Activated naive CD8-positive, alpha-beta T cell treated with anti-CD3 and anti-CD28 coated beads, Interleukin-2, amount 50 U/mL, for 24 hours (primary cell): ENCODE measurements at regions not wholly inside any gene's neighbourhood (a gene's known extent, or its start where the extent isn't known, plus 50 kb on each side); places are given as distances from the start of the nearest gene placed in this dataset.

Experiments
- ATAC-seq: fragments of 150-1000 bp; cut with Tn5 transposase; one replicate; pipeline ENCODE4 v1.10.0; 2021
- DNase-seq: peaks from one replicate; pipeline ENCODE4 v3.0.0; 2021
- H3K27ac Mint-ChIP-seq: one replicate; pipeline ENCODE4 v1.8.0; 2021; ENCODE audit warnings: mild to moderate bottlenecking, mixed read lengths
- H3K27me3 Mint-ChIP-seq: one replicate; pipeline ENCODE4 v1.8.0; 2021; ENCODE audit warnings: mixed read lengths
- H3K36me3 Mint-ChIP-seq: one replicate; pipeline ENCODE4 v1.8.0; 2021; ENCODE audit warnings: low read depth, mixed read lengths
- H3K4me1 Mint-ChIP-seq: one replicate; pipeline ENCODE4 v1.8.0; 2021; ENCODE audit warnings: mixed read lengths
- H3K4me3 Mint-ChIP-seq: one replicate; pipeline ENCODE4 v1.8.0; 2021; ENCODE audit warnings: mild to moderate bottlenecking, moderate library complexity, mixed read lengths
- H3K9me3 Mint-ChIP-seq: one replicate; pipeline ENCODE4 v1.8.0; 2021; ENCODE audit warnings: mixed read lengths

DNA sequence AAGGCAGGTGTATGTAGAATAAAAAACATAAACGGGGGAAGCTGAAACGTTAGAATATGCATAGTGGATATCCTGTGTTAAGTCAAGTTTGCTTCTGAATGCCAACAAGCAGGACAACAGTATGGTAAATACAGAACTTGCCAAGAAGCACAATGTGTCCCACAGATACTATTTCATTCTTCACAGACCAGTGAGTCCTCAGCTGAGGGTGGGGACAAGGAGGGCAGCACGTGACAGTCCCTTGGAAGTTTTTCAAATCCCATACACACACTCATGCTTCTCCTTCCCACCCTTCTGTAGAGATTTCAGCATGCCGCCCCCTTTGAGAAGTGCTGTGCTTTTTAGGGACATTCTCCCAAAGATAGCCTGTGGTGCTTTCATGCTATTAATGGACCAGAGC lies 268.5 kb upstream of the ECI2 start:
- no peak for DNase-seq
- no peak for ATAC-seq
- no peaks in the 10 kb centered on the region for H3K9me3 Mint-ChIP-seq
- H3K4me3 Mint-ChIP-seq, result no peak overlapping the region
- peaks cover 4% of the 10 kb centered on the region for H3K4me1 Mint-ChIP-seq
- peaks cover 20% of the 10 kb centered on the region for H3K27me3 Mint-ChIP-seq
- H3K27ac Mint-ChIP-seq, result no peak overlapping the region
- H3K36me3 Mint-ChIP-seq, result no peaks in the 10 kb centered on the region

DNA sequence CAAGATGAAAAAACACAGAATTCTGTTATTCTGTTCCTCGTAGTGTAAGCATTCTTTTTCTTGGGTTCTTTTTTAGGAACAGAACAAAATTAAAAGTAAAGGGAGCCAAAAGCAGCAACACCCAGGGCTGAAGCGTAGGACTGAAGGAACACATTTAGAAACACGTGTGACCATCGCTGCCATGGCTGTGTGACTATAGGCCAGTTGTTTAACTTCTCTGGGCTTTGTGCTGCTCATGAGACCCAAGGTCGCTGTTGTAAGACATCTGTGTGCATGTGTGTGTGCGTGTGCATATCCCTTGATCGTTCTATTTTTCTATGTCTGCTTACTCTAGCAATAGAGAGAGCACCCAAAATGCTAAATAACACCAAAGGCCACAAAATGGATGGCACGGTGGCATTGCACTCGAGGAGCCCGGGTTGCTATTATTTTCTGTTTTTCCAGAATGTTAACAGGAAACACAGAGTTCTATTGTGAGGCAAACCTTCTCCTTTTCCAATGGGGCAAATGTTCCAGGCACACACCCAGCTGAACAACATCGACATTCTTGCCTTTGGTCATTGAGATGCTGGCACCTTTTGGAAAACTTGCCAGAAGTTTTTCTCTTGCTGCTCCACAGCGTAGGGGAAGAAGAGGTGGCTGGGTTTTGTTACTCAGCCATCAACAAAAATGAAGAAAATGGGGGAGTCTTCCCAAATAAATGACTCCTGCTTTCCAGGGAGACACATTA lies 267.8 kb upstream of the ECI2 start:
- H3K27me3 Mint-ChIP-seq, result peaks cover 21% of the 10 kb centered on the region
- H3K36me3 Mint-ChIP-seq, result no peaks in the 10 kb centered on the region
- DNase-seq (no peak), ATAC-seq (no peak)
- H3K4me3 Mint-ChIP-seq, result no peak overlapping the region
- H3K9me3 Mint-ChIP-seq, result no peaks in the 10 kb centered on the region
- H3K4me1 Mint-ChIP-seq, result peaks cover 4% of the 10 kb centered on the region
- H3K27ac Mint-ChIP-seq, result no peak overlapping the region

DNA sequence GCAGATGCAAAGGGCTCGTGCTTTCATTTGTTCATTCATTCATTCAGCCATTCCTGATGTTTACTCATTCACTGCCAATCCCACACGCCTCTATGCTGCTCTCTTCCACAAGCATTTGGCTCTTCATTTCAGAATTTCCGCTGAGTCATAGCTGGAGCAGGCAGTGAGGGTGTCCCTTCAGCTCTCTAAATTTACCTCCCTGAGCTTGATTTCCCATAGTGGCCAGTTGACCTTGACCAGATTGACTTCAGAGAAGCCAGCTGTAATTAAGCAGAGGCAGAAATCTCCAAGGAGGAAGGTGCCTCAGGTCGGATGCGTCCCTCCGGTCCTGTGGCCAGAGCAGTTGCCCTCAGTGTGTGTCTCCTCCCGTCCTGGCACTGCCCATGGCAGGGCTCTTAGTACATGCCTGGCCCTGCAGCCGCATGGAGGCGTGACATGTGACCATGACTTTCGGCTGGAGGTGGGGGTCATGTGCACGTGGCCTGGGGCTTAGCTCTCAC lies 267.2 kb upstream of the ECI2 start:
- no peak overlapping the region for H3K27ac Mint-ChIP-seq
- DNase-seq, result no peak
- H3K4me1 Mint-ChIP-seq, result peaks cover 3% of the 10 kb centered on the region

DNA sequence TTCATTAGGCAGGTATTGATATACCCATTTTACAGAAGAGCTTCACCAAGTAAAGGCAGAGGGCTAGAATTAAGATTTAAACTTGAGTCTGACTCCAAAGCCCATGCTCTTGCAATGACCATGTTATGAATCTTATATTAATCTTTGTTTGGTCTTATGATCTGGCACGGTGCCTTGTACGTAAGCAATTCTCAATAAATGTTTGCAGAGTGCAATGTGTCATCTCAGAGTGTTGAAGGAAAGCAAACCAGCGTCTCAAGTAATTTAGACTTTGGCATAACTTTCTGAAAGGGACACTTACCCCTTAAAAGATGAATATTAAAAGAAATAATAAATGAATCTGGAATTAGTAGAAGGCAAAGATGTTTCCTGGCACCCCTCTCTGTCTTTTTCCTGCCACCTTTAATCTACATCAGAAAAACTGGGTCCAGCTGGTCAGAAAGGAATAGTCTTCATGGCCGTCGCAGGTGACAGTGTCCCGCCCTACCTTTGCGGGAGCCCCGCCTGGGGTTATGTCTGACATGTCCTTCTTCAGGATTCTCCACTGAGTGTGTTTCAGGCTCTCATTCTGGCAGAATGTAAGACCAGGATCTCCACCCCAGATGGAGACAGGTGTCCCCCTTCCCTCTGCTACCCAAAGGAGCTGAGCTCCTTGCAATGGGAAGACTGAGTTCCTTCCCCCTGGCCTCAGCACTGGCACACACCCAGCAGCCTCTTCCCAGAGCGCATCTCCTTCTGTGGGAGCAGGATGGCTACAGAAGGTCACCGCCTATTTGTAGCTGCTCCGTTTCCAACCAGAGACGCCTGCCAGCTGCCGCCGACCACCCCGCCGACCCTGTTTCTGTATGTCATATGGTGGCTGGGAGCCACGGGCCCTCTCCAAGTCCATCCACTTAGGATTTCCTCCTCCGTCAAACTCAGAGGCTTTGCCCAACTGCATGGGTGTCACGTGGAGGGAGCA lies 266.3 kb upstream of the ECI2 start:
- H3K27me3 Mint-ChIP-seq, result peaks cover 20% of the 10 kb centered on the region
- no peak for ATAC-seq

More for the DNA sequence above, 267.2 kb upstream of the ECI2 start:
- no peaks in the 10 kb centered on the region for H3K9me3 Mint-ChIP-seq
- no peaks in the 10 kb centered on the region for H3K36me3 Mint-ChIP-seq
- H3K4me3 Mint-ChIP-seq, result no peak overlapping the region
- ATAC-seq, result no peak
- peaks cover 20% of the 10 kb centered on the region for H3K27me3 Mint-ChIP-seq

DNA sequence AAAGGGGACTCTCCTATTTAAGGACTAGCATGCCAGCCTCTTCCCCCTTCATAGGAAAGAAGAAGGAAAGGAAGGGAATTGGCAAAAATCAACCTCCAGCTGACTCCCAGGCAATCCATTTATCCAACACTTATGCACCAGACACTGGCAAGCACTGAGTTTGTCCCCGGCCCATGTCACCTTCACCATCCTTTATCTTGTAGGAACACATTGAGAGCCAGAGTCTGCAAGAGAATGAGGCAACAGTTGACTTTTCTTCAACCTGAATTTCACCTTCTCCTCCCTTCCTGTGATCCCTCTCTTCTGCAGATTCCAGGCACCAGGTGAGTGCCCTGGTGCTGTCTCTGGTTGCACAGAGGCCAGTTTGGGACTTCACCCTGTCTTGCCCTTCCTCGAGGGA lies 264.3 kb upstream of the ECI2 start:
- DNase-seq (no peak), ATAC-seq (no peak)
- peaks cover 18% of the 10 kb centered on the region for H3K27me3 Mint-ChIP-seq
- no peaks in the 10 kb centered on the region for H3K9me3 Mint-ChIP-seq
- H3K4me3 Mint-ChIP-seq, result no peak overlapping the region
- H3K4me1 Mint-ChIP-seq, result no peaks in the 10 kb centered on the region
- no peak overlapping the region for H3K27ac Mint-ChIP-seq
- no peaks in the 10 kb centered on the region for H3K36me3 Mint-ChIP-seq

More for the DNA sequence above, 266.3 kb upstream of the ECI2 start:
- H3K4me3 Mint-ChIP-seq, result no peak overlapping the region
- DNase-seq, result no peak
- no peak overlapping the region for H3K27ac Mint-ChIP-seq
- no peaks in the 10 kb centered on the region for H3K4me1 Mint-ChIP-seq
- no peaks in the 10 kb centered on the region for H3K9me3 Mint-ChIP-seq
- H3K36me3 Mint-ChIP-seq, result no peaks in the 10 kb centered on the region

DNA sequence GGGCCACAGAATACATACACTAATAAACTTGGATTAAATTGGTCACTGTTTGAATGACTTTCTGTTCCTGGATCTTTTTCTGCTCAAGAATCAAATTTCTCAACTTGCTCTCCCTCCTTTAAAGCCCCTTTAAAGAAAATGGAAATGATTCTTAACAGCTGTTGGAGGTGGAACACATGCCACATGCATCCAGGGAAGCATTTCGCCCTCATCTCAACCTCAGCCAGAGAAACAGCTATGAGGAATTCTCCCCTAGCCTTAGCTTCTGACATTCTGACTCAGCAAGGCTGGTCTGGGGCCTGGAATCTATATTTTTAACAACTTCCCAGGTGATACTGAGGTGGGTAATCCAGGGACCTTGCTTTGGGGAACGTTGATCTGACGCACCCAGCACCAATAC lies 263.4 kb upstream of the ECI2 start:
- H3K4me1 Mint-ChIP-seq, result no peaks in the 10 kb centered on the region
- peaks cover 13% of the 10 kb centered on the region for H3K27me3 Mint-ChIP-seq
- H3K27ac Mint-ChIP-seq, result no peak overlapping the region
- no peaks in the 10 kb centered on the region for H3K9me3 Mint-ChIP-seq
- DNase-seq (no peak), ATAC-seq (no peak)
- H3K36me3 Mint-ChIP-seq, result no peaks in the 10 kb centered on the region
- H3K4me3 Mint-ChIP-seq, result no peak overlapping the region

DNA sequence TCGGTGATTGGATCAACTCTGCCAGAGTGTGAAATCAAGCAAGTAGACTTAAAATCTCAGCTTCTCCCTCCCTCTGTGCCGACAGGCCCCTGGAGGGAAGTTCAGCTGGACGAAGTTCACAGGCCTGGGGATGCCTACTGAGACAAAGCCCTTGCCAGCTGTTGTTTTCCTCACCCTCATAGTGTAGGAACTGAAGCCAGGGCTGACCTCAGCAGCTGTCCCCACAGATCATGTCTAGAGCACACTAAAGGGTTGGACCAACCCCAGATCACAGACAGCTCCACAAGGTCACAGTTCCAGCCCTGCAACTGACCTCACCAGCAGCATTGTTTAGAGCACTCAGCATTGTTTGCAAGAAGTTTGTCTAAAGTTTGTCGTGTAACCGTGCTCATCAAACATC lies 261.9 kb upstream of the ECI2 start:
- Mint-ChIP-seq H3K9me3 (no peaks in the 10 kb centered on the region), H3K36me3 (no peaks in the 10 kb centered on the region), H3K27ac (no peak overlapping the region), H3K4me1 (no peaks in the 10 kb centered on the region), H3K27me3 (peaks cover 12% of the 10 kb centered on the region), H3K4me3 (no peak overlapping the region)
- no peak for ATAC-seq
- DNase-seq, result no peak

DNA sequence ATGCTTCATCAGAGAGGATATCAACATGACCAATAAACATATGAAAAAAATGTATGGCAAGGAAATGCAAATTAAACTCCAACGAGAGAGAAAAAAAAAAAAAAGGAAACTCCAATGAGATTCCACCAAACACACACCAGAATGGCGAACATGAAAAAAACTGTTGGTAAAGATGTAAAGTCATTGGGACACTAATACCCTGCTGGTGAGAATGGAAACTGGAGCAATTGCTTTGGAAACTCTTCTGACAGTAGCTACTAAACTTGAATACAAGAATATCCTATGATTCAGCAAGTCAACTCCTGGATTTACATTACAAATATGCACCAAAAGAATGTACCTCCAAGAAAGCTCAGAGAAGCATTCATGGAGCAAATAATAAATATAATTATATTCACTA lies 260.7 kb upstream of the ECI2 start:
- H3K9me3 Mint-ChIP-seq, result no peaks in the 10 kb centered on the region
- no peak overlapping the region for H3K4me3 Mint-ChIP-seq
- DNase-seq (no peak), ATAC-seq (no peak)
- H3K27ac Mint-ChIP-seq, result no peak overlapping the region
- no peaks in the 10 kb centered on the region for H3K36me3 Mint-ChIP-seq
- H3K27me3 Mint-ChIP-seq, result peaks cover 12% of the 10 kb centered on the region
- no peaks in the 10 kb centered on the region for H3K4me1 Mint-ChIP-seq

DNA sequence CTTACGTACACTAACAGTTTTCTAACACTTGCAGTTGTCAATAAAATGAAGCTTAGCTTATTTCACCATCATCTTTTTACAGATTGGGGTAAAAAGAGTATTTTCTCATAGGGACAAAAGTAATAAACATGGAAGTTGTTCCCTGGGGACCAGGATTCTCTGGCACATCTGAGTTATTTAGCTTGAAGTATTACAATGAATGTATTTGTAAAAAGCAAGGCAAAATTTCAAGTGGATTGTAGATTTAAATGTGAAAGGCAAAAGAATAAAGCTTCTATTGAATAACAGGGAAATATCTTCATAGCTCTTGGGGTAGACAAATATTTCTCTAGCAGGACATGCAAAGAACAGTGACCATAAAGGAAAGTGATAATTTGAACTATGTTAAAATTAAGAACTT lies 260.0 kb upstream of the ECI2 start:
- ATAC-seq, result no peak
- no peak for DNase-seq
- Mint-ChIP-seq H3K9me3 (no peaks in the 10 kb centered on the region), H3K36me3 (no peaks in the 10 kb centered on the region), H3K4me3 (no peak overlapping the region), H3K4me1 (no peaks in the 10 kb centered on the region), H3K27me3 (peaks cover 11% of the 10 kb centered on the region), H3K27ac (no peak overlapping the region)

DNA sequence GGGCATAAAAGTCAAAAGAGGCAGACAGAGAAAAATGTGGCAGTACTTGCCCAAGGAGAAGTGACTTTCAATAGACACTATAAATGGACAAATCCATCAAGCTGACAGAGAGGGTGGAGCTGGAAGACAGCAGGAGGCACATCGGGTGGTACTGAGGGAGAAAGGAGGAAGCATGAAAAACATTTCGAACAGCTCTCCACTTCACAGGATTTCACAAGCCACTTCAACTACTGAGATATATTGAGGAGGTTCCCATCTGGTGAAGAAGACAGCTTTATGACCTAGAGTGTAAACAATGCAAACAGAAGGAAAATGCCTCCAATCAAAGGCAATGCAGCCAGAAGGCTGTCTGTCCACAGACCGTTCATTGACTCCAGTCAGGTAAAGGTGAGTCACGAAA lies 259.4 kb upstream of the ECI2 start:
- no peak for DNase-seq
- Mint-ChIP-seq H3K27ac (no peak overlapping the region), H3K4me1 (no peaks in the 10 kb centered on the region), H3K4me3 (no peak overlapping the region), H3K9me3 (no peaks in the 10 kb centered on the region), H3K36me3 (no peaks in the 10 kb centered on the region), H3K27me3 (peaks cover 11% of the 10 kb centered on the region)
- ATAC-seq, result no peak

DNA sequence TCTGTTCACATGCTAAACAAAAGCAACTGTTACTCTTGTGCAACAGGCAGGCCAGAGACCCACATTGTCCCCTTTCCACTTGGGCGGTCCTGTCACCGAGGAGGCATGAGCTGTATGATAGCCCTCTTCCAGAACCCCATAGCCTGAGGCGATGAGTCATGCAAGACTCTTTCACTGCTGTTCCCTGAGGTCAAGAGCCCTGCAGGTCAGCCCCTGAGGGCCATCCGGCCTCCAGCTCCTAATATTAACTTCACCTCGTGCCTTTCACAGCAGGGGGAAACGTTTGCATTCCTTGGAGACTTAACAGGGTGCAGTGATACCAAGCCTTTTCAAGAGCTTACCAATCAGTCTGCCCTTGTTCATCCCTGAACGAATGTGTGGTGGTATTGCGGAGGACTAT lies 253.3 kb upstream of the ECI2 start:
- Mint-ChIP-seq H3K9me3 (peaks cover 6% of the 10 kb centered on the region), H3K27me3 (peaks cover 8% of the 10 kb centered on the region), H3K4me3 (no peak overlapping the region), H3K27ac (no peak overlapping the region), H3K36me3 (no peaks in the 10 kb centered on the region), H3K4me1 (no peaks in the 10 kb centered on the region)
- no peak for DNase-seq
- ATAC-seq, result no peak

DNA sequence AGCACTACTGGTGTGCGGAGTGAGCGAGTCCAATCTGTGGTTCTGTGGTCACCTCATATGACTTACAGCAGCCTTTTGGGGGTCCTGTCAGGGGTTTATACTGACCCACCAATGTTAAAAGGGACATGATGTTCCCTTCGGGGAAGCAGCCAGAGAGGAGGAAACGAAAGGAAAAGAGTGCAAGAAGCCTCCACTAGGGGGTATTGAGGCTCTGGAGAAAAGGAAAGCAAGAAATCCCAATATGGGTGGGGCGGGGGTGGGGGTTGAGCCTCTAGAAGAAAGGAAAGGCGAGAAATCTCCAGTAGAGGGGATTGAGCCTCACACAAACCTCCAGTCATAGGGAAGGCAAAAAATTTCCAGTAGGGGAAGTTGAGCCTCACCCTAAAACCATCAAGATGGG lies 249.3 kb upstream of the ECI2 start:
- no peaks in the 10 kb centered on the region for H3K4me1 Mint-ChIP-seq
- no peak overlapping the region for H3K27ac Mint-ChIP-seq

DNA sequence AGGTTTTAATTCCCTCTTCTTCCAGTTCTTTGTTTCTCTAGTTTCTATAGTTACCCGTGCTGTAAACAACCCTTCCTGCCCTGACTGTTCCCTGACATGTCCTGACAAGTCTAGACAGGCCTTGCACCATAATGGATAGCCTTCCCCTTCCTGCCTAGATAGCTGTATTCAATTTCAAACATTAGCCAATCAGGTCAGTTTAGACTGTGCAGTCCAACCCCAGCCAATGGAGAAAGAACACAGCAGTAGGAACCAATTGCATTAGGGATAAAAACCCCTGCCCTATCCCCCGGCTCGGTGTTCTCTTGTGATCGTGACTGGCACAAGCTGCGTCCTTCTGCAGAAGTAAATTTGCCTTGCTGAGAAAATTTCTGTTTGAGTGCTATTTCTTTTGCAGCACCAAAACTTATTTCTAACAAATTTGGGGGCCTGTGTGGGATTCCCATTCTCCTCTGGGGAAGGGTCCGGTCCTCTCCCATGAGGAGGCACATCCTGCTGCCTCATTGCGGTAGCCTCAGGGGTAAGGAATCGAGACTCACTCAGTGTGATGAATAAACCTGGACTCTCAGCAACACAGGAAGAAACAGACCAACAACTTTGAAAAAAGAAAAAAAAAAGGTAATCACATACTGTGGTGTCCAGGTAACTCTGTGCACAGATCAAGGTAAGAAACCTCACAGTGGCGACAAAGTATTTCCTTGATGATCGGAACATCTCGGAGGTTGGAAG lies 248.7 kb upstream of the ECI2 start:
- H3K27me3 Mint-ChIP-seq, result peaks cover 4% of the 10 kb centered on the region
- H3K9me3 Mint-ChIP-seq, result peaks cover 13% of the 10 kb centered on the region
- no peaks in the 10 kb centered on the region for H3K36me3 Mint-ChIP-seq
- H3K27ac Mint-ChIP-seq, result no peak overlapping the region
- H3K4me3 Mint-ChIP-seq, result no peak overlapping the region
- no peak for DNase-seq
- no peak for ATAC-seq
- no peaks in the 10 kb centered on the region for H3K4me1 Mint-ChIP-seq

More for the DNA sequence above, 249.3 kb upstream of the ECI2 start:
- peaks cover 3% of the 10 kb centered on the region for H3K27me3 Mint-ChIP-seq
- H3K36me3 Mint-ChIP-seq, result no peaks in the 10 kb centered on the region
- peaks cover 13% of the 10 kb centered on the region for H3K9me3 Mint-ChIP-seq
- no peak for DNase-seq
- no peak overlapping the region for H3K4me3 Mint-ChIP-seq
- ATAC-seq, result no peak

DNA sequence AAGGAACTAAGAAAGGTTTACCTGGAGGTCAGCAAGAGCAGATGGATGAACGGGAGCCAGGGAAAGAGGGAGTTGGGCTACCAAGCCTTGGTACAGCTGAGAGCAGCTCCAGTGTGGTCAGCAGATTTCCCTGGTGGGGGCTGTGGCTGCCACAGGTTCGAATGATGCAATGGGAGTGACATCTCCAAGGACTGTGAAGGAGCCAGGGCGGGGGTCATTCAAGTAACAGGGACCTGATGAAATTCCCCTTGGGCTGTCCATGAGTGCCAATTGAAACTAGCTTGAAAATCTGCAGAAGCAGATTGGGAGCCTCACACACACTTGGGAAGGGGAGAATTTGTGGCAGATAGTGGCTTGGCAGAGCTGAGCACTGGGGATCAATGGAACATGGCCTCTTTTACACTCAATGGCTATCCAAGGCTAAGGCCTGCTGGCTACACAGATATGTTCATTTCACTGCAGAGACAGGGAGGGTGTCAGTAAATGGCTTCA lies 247.0 kb upstream of the ECI2 start:
- DNase-seq (no peak), ATAC-seq (no peak)
- Mint-ChIP-seq H3K27ac (no peak overlapping the region), H3K36me3 (no peaks in the 10 kb centered on the region), H3K9me3 (peaks cover 13% of the 10 kb centered on the region), H3K4me1 (no peaks in the 10 kb centered on the region), H3K27me3 (peaks cover 12% of the 10 kb centered on the region), H3K4me3 (no peak overlapping the region)
